AG08395 (cell line): ENCODE measurements at regions not wholly inside any gene's neighbourhood (a gene's known extent, or its start where the extent isn't known, plus 50 kb on each side); places are given as distances from the start of the nearest gene placed in this dataset.
A peak's percentile ranks its signal among the peaks of the same experiment; 100 is the strongest.
"Not testable (repeated sequence)": the region's sequence is repeated elsewhere in the genome, so short reads cannot be mapped to it uniquely, and the experiment has no call there.

Experiments used
- DNase-seq: peaks from one replicate; pipeline ENCODE4 v3.0.0; 2012; ENCODE audit warnings: mixed read lengths, low spot score

DNA sequence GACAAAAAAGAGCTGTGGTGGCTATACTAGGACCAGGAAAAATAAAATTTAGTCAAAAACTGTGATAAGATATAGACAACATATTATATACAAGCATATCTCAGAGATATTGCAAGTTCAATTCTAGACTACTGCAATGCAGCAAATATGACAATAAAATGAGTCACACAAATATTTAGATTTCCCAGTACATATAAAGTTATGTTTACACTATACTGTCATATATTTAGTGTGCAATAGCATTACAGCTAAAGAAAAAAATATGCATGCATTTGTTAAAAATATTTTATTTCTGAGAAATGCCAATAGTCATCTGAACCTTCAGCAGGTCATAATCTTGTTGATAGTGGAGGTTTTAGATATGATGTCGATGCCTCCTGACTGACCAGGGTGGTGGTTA lies 72.1 kb downstream of the AKR1C4 start:
- no peak for DNase-seq

- no peak for DNase-seq
Observed at GRCh38 chr10:5269791-5270190, 73.2 kb downstream of the AKR1C4 start.

DNA sequence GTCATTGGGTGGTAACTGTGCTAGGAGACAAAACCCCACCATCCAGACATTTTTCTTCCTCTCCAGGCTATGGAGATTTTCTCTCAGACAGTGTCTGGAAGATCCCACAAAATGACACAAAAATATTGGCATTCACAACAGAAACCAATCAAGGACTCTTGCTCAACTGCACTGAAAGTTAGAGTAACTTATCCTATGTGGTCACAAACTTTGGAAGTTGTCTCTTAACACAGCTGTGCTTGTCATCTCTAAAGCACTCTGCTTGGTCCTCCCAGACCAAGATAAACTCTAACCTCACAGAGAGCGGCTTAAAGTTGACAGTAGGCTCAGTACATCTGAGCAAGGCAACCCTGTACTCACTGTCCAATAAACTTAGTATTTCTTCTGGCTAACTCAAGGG lies 74.9 kb downstream of the AKR1C4 start:
- no peak for DNase-seq

- DNase-seq, result no peak
Observed at GRCh38 chr10:5272065-5272803, 75.6 kb downstream of the AKR1C4 start.

GRCh38 chr10:5274795-5275194 lies 78.2 kb downstream of the AKR1C4 start:
- no peak for DNase-seq

GRCh38 chr10:5281356-5281755 lies 83.4 kb upstream of the UCN3 start:
- no peak for DNase-seq

DNA sequence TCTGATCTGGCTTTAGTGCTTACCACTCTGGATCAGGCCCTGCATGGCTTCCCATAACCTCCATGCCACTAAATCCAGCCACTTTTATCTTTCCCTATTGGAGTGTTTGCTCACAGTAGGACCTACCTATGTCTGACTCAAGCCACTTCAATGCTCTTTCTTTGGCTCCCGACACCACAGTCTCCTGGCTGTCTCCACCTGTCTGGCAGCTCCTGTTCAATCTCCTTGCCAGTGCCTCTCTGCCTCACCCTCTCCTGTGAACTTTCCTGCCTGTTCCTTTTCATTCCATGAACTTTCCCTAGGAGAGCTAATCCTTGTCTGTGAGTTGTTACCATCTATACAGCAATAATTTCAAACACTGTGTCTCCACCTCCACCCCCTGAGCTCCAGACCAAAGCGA lies 82.6 kb upstream of the UCN3 start:
- DNase-seq, result no peak

DNA sequence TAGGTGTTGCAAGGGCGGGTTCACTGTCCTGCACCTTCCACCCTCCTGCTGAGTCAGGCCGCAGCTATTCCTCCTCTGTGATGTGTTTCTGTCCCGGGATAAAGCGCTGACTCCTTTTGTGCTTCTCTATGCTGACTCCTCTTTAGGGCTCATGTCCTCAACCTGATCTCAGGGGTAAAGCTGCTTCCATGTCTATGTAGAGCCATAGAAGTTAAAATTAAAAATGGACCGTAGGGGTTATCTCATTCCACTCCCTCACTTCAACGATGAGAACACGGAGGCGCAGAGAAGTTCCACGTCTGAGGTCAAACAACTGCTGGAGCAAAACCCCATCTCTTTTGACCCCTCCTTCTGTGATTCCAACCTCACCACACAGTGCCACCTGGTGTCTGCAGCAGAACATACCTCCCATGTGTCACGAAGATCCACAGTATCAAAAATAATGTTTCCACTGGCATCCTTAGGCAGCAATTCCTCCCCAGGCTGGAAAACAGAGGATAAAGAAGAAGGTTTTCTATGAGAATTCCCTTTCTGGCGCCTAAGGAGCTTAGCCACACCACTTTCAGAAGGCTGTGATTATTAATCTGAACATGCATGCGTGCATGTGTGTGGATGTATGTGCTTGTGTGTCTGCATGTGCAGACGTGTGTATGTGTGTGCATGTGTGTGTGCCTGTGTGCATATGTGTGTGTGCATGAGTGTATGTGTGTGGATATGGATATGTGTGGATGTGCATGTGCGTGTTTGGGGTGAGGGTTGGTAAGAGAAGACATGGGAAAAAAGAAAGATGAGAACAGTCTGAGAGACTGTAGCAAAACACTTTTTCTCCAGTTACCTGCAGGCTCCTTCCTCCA lies 81.2 kb upstream of the UCN3 start:
- DNase-seq, result peak; percentile 69

DNA sequence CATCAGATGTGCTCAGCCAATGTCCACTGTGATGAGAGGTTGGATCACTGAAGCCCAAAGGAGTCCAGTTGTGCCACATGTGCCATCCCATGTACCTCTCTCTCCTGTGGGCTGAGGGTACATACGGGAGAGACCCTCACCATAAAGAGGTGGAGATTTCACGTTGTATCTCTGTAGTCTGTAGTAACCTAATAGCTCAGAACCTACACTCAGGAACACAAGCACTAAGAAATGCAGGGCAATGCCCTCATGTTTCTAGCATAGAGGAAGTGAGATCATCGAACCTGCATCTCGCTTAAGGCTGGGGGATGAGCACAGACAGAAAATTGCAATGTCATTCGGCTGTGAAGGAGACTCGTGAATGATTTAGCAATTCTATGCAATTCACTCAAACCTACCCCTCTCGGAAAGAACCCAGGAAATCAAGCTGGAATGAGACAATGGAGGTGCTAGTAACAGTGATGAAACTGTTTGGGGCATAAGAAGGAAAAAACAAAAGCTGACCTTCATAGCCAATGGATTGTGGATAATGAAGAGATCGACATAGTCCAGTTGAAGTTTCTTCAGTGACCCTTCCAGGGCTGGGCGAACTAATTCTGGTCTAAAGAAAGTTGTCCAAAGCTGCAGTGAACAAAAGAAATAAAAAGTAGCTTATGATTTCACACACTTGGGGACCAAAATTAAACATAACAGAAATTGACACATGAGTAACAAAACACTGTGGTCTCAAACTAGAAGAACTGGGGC lies 80.3 kb upstream of the UCN3 start:
- DNase-seq, result peak; percentile 35

GRCh38 chr10:5285186-5285585 lies 79.6 kb upstream of the UCN3 start:
- no peak for DNase-seq

DNA sequence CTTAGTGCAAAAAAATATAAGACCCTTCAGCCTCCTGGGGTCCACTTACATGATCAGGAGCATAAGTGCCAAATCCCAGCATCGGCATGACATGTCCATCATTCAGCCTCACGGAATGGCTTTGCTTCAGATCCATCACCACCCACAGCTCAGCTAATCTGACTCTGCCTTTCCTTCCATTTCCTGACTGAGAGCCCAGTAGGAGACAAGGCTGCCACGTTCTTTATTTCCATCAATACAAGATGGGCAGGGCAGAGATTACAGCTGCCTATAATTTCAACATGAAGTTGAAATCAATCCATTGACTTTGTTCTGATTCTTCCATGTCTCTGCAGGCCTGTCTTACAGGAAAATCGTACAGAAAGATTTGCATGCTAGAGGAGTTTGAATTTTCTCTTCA lies 76.4 kb upstream of the UCN3 start:
- no peak for DNase-seq

DNA sequence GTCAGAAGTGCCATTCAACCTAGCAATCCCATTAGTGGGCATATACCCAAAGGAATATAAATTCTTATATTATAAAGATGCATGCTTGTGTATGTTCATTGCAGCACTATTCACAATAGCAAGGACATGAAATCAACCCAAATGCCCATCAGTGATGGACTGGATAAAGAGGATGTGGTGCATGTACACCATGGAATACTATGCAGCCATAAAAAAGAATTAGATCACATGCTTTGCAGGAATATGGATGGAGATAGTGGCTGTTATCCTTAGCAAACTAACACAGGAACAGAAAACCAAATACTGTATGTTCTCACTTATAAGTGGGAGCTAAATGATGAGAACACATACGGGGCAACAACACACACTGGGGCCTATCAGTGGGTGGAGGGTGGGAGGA lies 75.5 kb upstream of the UCN3 start:
- not testable (repeated sequence) for DNase-seq

DNA sequence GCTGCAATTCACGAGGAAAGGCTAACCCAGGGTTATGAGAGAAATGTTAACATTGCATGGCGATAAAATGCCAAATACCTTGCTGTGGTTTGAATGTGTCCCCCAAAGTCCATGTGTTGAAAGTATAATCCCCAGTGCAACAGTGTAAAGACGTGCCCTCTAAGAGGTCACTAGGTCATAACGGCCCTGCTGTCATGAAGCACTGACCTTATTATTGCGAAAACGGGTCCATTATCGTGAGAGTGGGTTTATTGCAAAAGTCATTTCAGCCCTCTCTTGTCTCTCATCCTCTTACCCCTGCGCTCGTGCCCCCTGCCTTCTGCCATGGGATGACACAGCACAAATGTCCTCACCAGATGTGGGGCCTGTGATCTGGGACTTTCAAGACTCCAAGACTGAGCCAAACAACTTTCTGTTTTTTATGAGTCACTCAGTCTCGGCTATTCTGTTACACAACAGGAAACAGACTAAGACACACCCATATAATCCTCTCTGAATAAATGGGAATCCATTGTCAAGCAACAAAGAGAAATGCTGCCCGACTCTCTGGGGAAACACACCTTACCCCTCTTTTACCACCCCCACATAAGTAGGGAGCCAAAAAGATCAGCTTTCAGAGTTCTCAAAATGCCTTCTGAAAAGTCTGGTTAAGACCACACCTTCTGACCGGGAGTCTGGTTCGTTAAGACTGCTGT lies 73.1 kb upstream of the UCN3 start:
- DNase-seq, result peak; percentile 93

DNA sequence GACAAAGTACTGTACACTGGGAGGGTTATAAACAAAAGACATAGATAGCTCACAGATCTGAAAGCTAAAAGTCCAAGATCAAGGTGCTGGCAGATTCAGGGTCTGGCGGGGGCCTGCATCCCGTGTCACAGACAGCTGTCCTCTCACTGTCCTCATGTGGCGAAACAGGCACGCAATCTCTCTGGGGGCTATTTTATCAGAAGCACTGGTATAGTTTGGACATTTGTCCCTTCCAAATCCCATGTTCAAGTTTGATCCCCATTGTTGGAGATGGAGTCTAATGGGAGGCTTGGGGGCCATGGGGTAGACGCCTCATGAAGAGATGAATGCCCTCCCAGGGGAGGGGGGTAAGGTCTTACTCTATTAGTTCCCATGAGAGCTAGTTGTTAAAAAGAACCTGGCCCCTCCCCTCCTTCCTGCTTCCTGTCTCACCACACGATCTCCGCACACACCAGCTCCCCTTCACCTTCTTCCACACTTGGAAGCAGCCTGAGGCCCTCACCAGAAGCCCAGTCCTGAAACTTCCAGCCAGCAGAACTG lies 72.5 kb upstream of the UCN3 start:
- DNase-seq, result no peak

- not testable (repeated sequence) for DNase-seq
Observed at GRCh38 chr10:5292970-5293369, 71.8 kb upstream of the UCN3 start.

GRCh38 chr10:5293691-5294550 lies 70.8 kb upstream of the UCN3 start:
- DNase-seq, result peak; percentile 29

- DNase-seq, result no peak
Observed at GRCh38 chr10:5297466-5297865, 67.3 kb upstream of the UCN3 start.

DNA sequence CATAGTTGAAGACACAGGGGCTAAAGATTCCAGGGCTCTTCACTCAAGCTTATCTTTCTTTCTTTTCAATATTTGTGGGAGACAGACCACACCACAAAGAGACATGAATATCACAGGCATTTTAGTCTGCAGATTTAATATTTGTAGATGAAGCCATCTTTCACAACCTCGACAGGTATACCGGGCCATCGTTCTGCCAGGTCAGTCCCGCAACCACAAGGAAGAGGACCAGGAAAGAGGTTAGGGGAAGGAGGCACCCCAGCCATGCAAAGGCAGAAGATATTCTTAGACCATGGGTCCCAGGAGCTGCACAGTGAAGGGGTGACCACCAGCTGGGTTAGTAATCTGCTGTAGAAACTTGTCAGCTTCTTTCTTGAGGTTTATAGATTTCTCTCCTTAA lies 66.8 kb upstream of the UCN3 start:
- DNase-seq, result no peak

DNA sequence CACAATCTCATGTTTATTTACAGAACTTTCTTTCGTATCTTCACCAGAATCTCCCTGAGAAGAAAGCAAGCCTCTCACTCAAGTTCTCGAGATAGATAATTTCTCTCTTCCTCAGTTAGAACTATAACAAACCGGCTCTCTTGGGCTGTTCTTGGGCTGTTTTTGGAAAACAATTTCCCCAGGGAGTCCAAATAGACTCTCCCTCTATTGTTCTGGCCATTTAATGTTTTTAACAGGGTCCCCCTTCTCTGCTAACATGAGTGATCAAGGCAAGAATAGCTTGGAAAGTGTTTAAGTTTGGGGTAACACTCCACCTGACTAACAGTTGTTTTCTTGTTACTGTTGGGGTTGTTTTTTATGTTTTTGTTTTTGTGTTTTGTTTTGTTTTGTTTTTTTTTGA lies 64.8 kb upstream of the UCN3 start:
- no peak for DNase-seq

- DNase-seq, result no peak
Observed at GRCh38 chr10:5303504-5303903, 61.3 kb upstream of the UCN3 start.

DNA sequence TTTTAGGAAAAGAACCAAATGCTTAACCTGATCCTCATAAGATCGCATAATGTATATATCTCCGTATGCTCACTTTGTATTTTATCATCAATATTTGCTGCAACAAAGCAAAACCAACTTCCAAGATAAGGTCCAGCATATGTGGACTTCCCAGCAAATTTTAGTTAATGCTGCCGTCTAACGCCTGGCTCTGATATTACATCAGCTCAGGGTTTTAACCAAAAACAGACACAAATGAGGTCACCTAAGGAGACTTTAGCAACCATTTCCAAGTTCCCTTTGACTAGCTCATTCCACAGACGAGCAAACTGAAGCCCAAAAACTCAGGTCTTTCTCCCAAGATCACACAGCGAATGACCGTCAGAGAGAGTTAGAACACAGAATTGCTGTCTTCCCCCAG lies 59.4 kb upstream of the UCN3 start:
- DNase-seq, result peak; percentile 83
